ENCODE measurements at regions not wholly inside any gene's neighbourhood (a gene's known extent, or its start where the extent isn't known, plus 50 kb on each side); places are given as distances from the start of the nearest gene placed in this dataset.

DNA sequence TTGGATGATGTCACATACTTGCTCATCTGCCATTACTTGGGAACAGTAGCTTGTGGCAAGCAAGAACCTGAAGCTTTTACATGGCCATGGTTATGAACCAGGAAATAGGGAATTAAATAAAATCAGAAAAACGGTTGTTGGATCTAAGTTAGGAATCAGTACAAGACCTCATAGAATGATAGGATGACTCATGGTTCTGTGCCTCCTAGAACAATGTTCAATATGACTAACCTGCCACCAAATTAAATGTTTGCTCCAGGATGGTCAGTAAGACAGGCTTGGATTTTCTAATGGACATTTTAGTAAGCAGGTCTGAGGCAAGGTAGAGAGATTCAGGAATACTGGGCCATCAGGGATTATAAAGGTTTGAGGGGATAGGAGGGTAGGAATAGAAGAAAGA lies 218.9 kb downstream of the PLOD2 start:
- Histone ChIP-seq H3K9me3 (no peaks in the 10 kb centered on the region), H3K27me3 (ENCODE audit: insufficient read depth in 3 of 3, low read length in 2 of 3) (no peaks in the 10 kb centered on the region), H3K4me1 (no peaks in the 10 kb centered on the region), H3K4me3 (no peak overlapping the region), H3K36me3 (ENCODE audit: insufficient read depth in 1 of 2, low read depth in 1 of 2) (no peaks in the 10 kb centered on the region), H3K27ac (no peak overlapping the region)
- WGBS, 3 donors, result 47 to 72% (median 50%) methylated on average over 1 of the region's 1 CpG
- intact Hi-C loops (cut with DNase I), result no loop called here
- no peak for DNase-seq
- no peak for ATAC-seq
- no peak for TF ChIP-seq CTCF (IDR thresholded peaks at IDR 0.05)

DNA sequence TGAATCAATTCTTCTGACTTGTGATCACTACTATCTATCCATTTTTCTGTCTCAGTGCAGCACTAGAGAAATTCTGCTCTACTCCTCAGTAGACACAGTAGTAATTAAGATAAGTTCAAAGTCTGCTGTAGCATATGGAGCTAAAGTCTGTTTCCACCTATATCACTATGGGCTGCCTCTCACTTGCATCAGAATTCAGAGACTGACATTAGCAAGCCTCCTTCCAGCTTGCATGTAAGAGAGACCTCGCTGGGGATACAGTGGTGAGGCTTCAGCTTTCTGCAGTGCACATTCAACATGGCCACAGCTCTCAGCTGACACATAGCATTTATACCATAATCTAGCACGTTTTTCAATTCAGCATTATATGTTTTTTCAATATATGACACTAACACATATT lies 217.0 kb downstream of the PLOD2 start:
- Histone ChIP-seq H3K36me3 (ENCODE audit: insufficient read depth in 1 of 2, low read depth in 1 of 2) (no peaks in the 10 kb centered on the region), H3K27me3 (ENCODE audit: insufficient read depth in 3 of 3, low read length in 2 of 3) (no peaks in the 10 kb centered on the region), H3K4me1 (no peaks in the 10 kb centered on the region), H3K4me3 (no peak overlapping the region), H3K27ac (no peak overlapping the region), H3K9me3 (no peaks in the 10 kb centered on the region)
- 56 to 60% (median 59%) methylated on average over 2 of the region's 2 CpGs for WGBS, 3 donors
- no peak for TF ChIP-seq CTCF (IDR thresholded peaks at IDR 0.05)
- intact Hi-C loops (cut with DNase I), result no loop called here
- ATAC-seq, result no peak
- DNase-seq, result no peak

- no peaks in the 10 kb centered on the region for H3K4me1 ChIP-seq
- no peak overlapping the region for H3K27ac ChIP-seq
- 70 to 77% (median 72%) methylated on average over 2 of the region's 2 CpGs for WGBS, 3 donors
- no peak overlapping the region for H3K4me3 ChIP-seq
- no peak for TF ChIP-seq CTCF (IDR thresholded peaks at IDR 0.05)
- H3K36me3 ChIP-seq (ENCODE audit: insufficient read depth in 1 of 2, low read depth in 1 of 2), result no peaks in the 10 kb centered on the region
- ATAC-seq, result no peak
- H3K27me3 ChIP-seq (ENCODE audit: insufficient read depth in 3 of 3, low read length in 2 of 3), result no peaks in the 10 kb centered on the region
- H3K9me3 ChIP-seq, result no peaks in the 10 kb centered on the region
- no peak for DNase-seq
- intact Hi-C loops (cut with DNase I), result no loop called here
These were observed 209.5 kb downstream of the PLOD2 start for GRCh38 chr3:145951441-145951840.

GRCh38 chr3:145952536-145952935 lies 208.4 kb downstream of the PLOD2 start:
- no peaks in the 10 kb centered on the region for H3K9me3 ChIP-seq
- intact Hi-C loops (cut with DNase I), result no loop called here
- TF ChIP-seq CTCF (IDR thresholded peaks at IDR 0.05), result no peak
- no peaks in the 10 kb centered on the region for H3K36me3 ChIP-seq (ENCODE audit: insufficient read depth in 1 of 2, low read depth in 1 of 2)
- 52 to 60% (median 56%) methylated on average over 4 of the region's 4 CpGs for WGBS, 3 donors
- H3K4me1 ChIP-seq, result no peaks in the 10 kb centered on the region
- DNase-seq (no peak), ATAC-seq (no peak)
- no peaks in the 10 kb centered on the region for H3K27me3 ChIP-seq (ENCODE audit: insufficient read depth in 3 of 3, low read length in 2 of 3)
- H3K27ac ChIP-seq, result no peak overlapping the region
- H3K4me3 ChIP-seq, result no peak overlapping the region

GRCh38 chr3:145953316-145953715 lies 207.7 kb downstream of the PLOD2 start:
- no peaks in the 10 kb centered on the region for H3K9me3 ChIP-seq
- WGBS, 3 donors, result 62 to 80% (median 73%) methylated on average over 3 of the region's 3 CpGs
- H3K4me1 ChIP-seq, result no peaks in the 10 kb centered on the region
- no peak for DNase-seq
- no peak overlapping the region for H3K4me3 ChIP-seq
- no peak for TF ChIP-seq CTCF (IDR thresholded peaks at IDR 0.05)
- H3K27me3 ChIP-seq (ENCODE audit: insufficient read depth in 3 of 3, low read length in 2 of 3), result no peaks in the 10 kb centered on the region
- intact Hi-C loops (cut with DNase I), result no loop called here
- H3K27ac ChIP-seq, result no peak overlapping the region
- H3K36me3 ChIP-seq (ENCODE audit: insufficient read depth in 1 of 2, low read depth in 1 of 2), result no peaks in the 10 kb centered on the region
- ATAC-seq, result no peak
